HG02870 (cell line): ENCODE measurements at regions not wholly inside any gene's neighbourhood (a gene's known extent, or its start where the extent isn't known, plus 50 kb on each side); places are given as distances from the start of the nearest gene placed in this dataset.

Source experiments
- ATAC-seq: cut with Tn5 transposase; IDR thresholded peaks from one replicate; pipeline ENCODE4 v1.9.1; 2021; ENCODE audit warnings: mild to moderate bottlenecking, moderate library complexity; ENCODE audit not compliant: unreplicated experiment

DNA sequence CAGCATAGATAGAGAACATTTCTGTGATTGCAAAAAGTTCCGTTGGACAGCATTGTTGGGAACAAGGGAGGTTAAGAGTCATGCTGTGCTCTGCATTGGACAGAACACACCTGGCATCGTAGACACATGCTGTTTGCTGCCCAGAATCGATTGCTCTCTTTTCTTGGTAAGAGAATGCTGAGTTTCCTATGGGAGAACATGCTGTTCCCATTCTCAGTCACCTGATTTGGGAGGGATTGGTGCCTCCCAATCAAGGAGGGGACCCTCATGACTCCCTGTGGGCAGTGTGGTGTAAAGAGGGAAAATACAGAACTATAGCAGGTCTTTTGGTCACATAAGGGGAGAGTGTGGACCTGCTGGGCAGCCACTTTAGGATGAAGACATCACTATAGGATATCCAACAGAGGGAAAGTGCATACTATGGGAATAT is 555.4 kb upstream of the CLINT1 start:
- no peak for ATAC-seq

- ATAC-seq, result no peak
Observed at GRCh38 chr5:158413122-158413680, 554.3 kb upstream of the CLINT1 start.

DNA sequence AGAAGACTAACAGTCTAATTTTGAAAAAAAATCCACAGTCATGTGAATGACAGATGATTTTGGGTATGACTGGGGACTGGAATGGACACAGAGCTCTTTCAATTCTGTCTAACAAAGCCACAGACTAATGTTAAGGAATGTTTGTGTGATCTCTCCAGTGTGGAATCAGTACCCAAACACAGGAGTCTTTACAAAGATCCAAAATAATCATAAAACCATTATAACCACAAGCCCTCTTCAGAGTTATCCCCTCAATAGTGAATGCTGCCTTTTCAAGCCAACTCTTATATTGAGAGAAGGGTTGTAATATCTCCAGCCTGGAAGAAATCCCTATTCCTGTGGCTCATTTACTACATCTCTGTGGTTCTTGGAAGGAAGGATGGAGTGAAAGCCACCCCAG is 552.0 kb upstream of the CLINT1 start:
- no peak for ATAC-seq

GRCh38 chr5:158409507-158409906 is 550.6 kb upstream of the CLINT1 start:
- ATAC-seq, result peak; percentile 62

DNA sequence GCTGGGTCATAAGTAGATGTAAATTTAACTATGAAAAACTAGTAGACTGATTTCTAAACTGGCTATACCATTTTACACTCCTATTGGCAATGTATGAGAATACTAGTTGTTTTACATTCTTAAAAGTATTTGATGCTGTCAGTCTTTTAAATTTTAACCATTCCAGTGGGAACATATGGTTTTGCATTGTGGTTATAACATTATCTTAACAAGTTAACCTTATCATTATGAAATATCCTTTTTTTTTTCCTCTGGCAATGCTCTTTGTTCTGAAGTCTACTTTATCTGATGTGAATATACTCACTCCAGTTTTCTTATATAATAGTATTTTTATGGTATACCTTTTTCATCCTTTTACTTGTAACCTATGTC is 548.9 kb upstream of the CLINT1 start:
- ATAC-seq, result no peak

DNA sequence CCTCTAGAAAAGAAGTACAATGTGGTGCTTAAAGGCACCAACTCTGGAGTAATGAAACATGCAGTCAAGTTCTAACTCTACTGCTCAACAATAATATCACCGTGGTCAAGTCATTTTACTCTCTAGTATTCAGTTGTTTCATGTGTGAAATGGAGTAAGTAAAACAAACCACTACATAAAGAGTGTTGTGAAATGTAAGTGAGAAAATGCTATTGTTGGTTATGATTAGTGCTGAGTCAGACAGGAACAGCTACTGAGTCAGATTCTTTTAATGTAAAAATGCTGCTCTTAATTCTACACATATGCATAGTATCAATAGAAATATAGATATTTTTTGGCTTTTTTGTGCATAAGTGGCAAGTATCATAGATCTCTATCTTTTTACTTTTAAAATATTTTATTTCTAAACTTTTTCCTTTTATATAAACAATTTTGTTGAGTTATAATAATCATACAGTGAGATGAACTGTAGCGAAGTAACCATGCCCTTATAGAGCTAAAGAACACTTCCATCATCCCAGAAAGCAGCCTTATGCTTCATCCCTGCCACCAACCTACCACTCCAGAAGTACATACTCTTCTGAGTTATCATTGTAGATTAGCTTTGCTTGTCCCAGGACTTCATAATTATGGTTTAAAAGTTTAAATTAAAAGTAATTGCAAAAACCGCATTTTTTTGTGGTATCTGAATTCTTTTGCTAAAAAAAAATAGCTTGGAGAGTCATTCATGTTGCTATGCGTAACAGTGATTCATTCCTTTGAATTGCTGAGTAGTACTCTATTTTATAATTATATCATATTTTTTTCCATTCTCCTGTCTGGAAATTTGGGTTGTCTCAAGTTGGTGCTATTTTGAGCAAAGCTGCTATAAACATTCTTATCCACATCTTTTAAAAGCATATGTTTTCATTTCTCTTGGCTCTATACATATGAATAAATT is 548.2 kb upstream of the CLINT1 start:
- ATAC-seq, result peak; percentile 77

- peak; percentile 83 for ATAC-seq
Observed at GRCh38 chr5:158398360-158399201, 539.6 kb upstream of the CLINT1 start.

- no peak for ATAC-seq
Observed at GRCh38 chr5:158397278-158397677, 538.3 kb upstream of the CLINT1 start.

GRCh38 chr5:158394102-158394501 is 535.2 kb upstream of the CLINT1 start:
- no peak for ATAC-seq

GRCh38 chr5:158393457-158393856 is 534.5 kb upstream of the CLINT1 start:
- no peak for ATAC-seq

GRCh38 chr5:158392753-158393152 is 533.8 kb upstream of the CLINT1 start:
- ATAC-seq, result no peak

GRCh38 chr5:158390577-158390976 is 531.6 kb upstream of the CLINT1 start:
- ATAC-seq, result peak; percentile 44

GRCh38 chr5:158389786-158390185 is 530.8 kb upstream of the CLINT1 start:
- ATAC-seq, result no peak

- no peak for ATAC-seq
Observed at GRCh38 chr5:158388021-158388420, 529.1 kb upstream of the CLINT1 start.

DNA sequence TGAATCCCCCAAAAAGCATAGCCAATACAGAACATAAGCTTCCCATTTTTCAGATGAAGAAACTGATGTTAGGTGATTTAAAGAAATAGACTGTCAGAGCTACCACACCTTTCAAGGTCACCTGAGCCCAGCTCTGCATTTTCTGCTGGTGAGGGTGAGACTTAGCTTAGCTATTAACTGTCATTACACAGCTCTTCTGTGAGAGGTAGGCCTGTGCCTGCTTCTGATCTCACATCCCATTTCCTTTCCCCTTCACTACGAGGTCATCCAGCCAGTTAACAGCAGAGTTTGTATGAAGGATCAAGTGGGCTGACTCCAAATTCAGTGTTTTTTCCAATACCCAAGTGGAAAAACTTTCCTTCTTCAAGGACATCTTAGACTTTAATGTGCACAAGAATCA is 528.6 kb upstream of the CLINT1 start:
- ATAC-seq, result no peak

GRCh38 chr5:158385982-158386381 is 527.0 kb upstream of the CLINT1 start:
- ATAC-seq, result no peak

DNA sequence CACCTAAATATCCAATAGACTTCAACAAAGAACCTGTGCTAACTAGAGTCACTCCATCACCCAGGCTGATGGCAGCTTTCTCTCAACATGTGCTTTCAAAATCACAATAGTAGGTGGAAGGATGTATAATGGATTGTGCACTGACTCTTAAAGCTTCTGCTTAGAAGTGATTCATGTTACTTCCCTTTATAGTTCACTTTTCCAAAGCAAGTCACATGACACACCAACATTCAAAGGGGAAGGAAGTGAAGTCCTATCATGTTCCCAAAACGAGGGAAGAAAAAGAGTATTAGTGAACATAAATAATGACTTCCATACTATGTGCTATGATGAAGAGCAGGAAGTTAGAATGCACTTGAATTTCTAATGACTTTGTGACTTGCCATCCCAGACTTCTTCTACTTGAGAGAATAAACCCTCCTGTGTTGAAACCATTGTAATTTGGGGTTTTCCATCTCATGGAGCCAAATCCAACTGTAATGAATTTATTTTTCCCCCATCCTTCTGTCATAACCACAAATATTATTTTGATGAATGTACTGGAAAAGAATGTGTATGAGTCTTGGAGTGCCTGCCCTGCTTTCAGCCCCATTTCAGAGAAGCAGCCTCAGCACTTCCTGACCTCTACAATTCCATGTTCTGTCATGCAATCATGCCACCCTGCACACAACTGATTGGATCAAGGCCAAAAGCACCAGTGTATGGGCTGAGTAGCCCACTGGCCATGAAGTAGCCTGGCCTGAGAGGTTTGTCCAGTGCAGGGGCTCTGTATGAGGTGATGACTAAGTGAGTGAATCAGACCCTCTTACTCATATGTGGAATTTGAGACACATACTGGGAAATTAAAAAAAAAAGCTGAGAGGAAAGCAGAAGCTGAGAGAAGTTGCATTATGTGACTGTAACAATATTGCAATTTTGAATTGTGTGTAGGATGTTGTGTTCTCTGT is 525.9 kb upstream of the CLINT1 start:
- ATAC-seq, result no peak

DNA sequence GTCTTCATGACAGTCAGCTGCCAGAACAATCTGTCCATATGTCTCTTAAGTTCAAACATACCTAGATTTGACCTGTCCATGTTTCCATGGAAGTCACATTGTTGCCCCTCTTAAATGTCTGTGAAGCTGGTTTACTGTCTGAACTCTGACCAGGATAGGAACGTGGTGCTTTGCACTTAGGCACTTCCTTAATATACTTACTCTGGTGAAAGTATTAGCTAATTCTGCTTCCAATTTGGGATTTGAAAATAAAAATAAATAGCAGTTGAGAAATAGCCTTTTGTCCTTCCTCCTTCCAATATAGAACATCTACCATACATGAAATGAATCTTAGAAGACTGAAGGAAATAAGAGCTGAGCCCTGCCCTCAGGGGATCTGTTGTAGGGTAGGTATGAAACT is 524.5 kb upstream of the CLINT1 start:
- ATAC-seq, result no peak

DNA sequence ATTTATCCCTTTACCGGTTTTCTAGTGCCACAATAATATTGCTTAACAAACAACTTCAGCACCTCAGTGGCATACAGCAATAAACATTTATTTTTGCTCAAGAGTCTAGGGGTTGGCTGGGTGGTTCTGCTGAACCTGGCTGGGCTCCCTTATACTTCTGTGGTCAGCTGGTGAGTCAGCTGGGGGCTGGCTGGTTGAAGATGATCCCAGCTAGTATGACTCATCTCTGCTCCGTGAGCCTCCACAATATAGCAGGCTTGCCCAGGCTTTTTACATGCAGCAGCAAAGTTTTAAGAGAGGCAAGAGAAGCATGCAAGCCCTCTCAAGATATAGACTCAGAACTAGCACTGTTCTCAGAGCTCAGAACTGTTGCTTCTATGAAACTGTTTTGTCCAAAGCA is 523.5 kb upstream of the CLINT1 start:
- ATAC-seq, result peak; percentile 98

DNA sequence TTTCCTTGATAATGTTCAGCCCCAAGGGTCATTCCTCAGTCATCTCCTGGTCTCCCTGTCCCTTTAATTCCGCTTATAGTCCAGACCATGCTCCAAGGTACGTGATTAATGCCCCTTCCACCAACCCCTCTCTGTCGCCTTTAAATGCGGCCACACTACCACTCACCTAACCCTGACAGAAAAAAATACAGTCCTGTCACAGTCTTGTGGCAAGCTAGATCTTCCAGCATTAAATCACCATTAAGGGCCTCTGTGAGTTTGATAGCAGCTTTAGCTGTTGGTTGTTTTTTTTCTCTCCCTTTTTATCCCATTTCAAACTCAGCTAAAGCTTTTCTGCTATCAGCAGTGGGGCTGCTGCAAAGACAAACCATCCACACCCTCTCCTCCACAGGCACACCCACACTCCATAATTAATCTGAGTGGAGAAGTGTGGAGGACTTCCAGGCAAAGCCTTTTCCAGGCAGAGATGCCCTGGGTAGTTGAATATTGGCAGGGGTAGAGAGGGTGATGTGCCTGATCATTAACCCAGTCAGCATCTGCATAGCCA is 522.7 kb upstream of the CLINT1 start:
- no peak for ATAC-seq
